GM12878 (cell line): ENCODE measurements at regions not wholly inside any gene's neighbourhood (a gene's known extent, or its start where the extent isn't known, plus 50 kb on each side); places are given as distances from the start of the nearest gene placed in this dataset.

ENCODE experiments used
- ATAC-seq: fragments of 200-7000 bp; cut with Tn5 transposase; 3 replicates; pipeline ENCODE4 v1.9.1; 2020; ENCODE audit warnings: mild to moderate bottlenecking, moderate library complexity
- BruUV-seq: library from RNA; stranded (reverse); fragments of 400-500 nt; replicated peaks from 2 replicates; lab custom pipeline; 2021; lab: Mats Ljungman, UMichigan
- CTCF ChIA-PET: fragments of 300-600 bp; sonication (Branson Sonifier 250); formaldehyde crosslinking; extraction: SDS; loops from one replicate; lab custom pipeline; 2021; ENCODE audit warnings: inconsistent platforms; lab: Yijun Ruan, JAX
- POLR2A ChIA-PET: fragments of 350-600 bp; formaldehyde crosslinking; extraction: SDS; loops from one replicate; lab custom pipeline; 2021; ENCODE audit warnings: inconsistent platforms; lab: Charles Lee
- RAD21 ChIA-PET: fragments of 300-600 bp; sonication (Branson Sonifier 250); formaldehyde crosslinking; loops from one replicate; lab custom pipeline; 2023; ENCODE audit warnings: antibody characterized with exemption; ENCODE audit not compliant: unreplicated experiment; lab: Charles Lee
- SMC1A ChIA-PET: fragments of 300-600 bp; sonication (Branson Sonifier 250); formaldehyde crosslinking; loops from one replicate; lab custom pipeline; 2023; ENCODE audit not compliant: unreplicated experiment, uncharacterized antibody; lab: Charles Lee
- DNase-seq: peaks from one replicate; pipeline ENCODE4 v3.0.0-alpha.2; 2011; ENCODE audit warnings: low read depth, low spot score
- FAIRE-seq: peaks from 3 replicates; lab custom pipeline; 2011; peaks lifted over from hg19 to GRCh38; lab: Jason Lieb, UNC
- H2AFZ ChIP-seq: 2 replicates; pipeline ENCODE4 v1.6.0; 2011; ENCODE audit warnings: low read depth, low read length, control low read depth; ENCODE audit not compliant: control insufficient read depth
- H3K27ac ChIP-seq: 2 replicates; pipeline ENCODE4 v1.5.1; 2011; ENCODE audit warnings: control low read depth; ENCODE audit not compliant: control insufficient read depth, insufficient read depth
- H3K27me3 ChIP-seq, 2 experiments: replicated peaks in 1 of 2; 2 replicates each; pipeline versions ENCODE4 v1.6.0 to v1.6.1; 2011; ENCODE audit warnings: low read length in 1 of 2; ENCODE audit not compliant: control insufficient read depth in 2 of 2, insufficient read depth in 2 of 2
- H3K36me3 ChIP-seq, 2 experiments: 2 replicates each; pipeline ENCODE4 v1.5.1; 2011; ENCODE audit warnings: low read length in 1 of 2; ENCODE audit not compliant: control insufficient read depth in 2 of 2, insufficient read depth in 2 of 2
- H3K4me1 ChIP-seq: 2 replicates; pipeline ENCODE4 v1.6.1; 2011; ENCODE audit warnings: mild to moderate bottlenecking, low read length, moderate library complexity, mixed read lengths; ENCODE audit not compliant: control insufficient read depth, insufficient read depth
- H3K4me2 ChIP-seq: 2 replicates; pipeline ENCODE4 v1.6.0; 2011; ENCODE audit warnings: control low read depth; ENCODE audit not compliant: control insufficient read depth, insufficient read depth
- H3K4me3 ChIP-seq: fragments of 200-600 bp; sonication (generic); 2 replicates; pipeline ENCODE4 v1.5.1; 2016
- H3K79me2 ChIP-seq: 2 replicates; pipeline ENCODE4 v1.6.0; 2011; ENCODE audit warnings: low read length; ENCODE audit not compliant: control insufficient read depth, insufficient read depth
- H3K9ac ChIP-seq: 2 replicates; pipeline ENCODE4 v1.8.0; 2011; ENCODE audit warnings: low read length, control low read depth, mixed read lengths; ENCODE audit not compliant: control insufficient read depth, insufficient read depth
- H3K9me3 ChIP-seq: replicated peaks from 3 replicates; pipeline ENCODE4 v1.5.1; 2011; ENCODE audit warnings: mild to moderate bottlenecking, low read length; ENCODE audit not compliant: control insufficient read depth, insufficient read depth
- H4K20me1 ChIP-seq: 2 replicates; pipeline ENCODE4 v1.6.0; 2011; ENCODE audit not compliant: control insufficient read depth, insufficient read depth
- BMI1 ChIP-seq: fragments of 450-650 bp; IDR thresholded peaks from 2 replicates; pipeline ENCODE4 v1.6.1; 2016; ENCODE audit warnings: mild to moderate bottlenecking, moderate library complexity, borderline replicate concordance
- CBX5 ChIP-seq: sonication (generic); IDR thresholded peaks from 2 replicates; pipeline ENCODE4 v1.6.1; 2016; ENCODE audit warnings: low read depth, moderate library complexity, mild to moderate bottlenecking, inconsistent platforms
- GABPA ChIP-seq: IDR thresholded peaks from 2 replicates; pipeline ENCODE4 v1.6.1; 2014; ENCODE audit warnings: antibody characterized with exemption, low read depth, mild to moderate bottlenecking, inconsistent platforms
- KLF5 ChIP-seq: fragments of 450-650 bp; IDR thresholded peaks from 2 replicates; pipeline ENCODE4 v1.6.1; 2014; ENCODE audit warnings: mild to moderate bottlenecking; ENCODE audit not compliant: partially characterized antibody
- MLLT1 ChIP-seq: fragments of 450-650 bp; IDR thresholded peaks from 2 replicates; pipeline ENCODE4 v1.6.1; 2016; ENCODE audit warnings: mild to moderate bottlenecking
- NFXL1 ChIP-seq: fragments of 450-650 bp; IDR thresholded peaks from 2 replicates; pipeline ENCODE4 v1.6.1; 2017; ENCODE audit warnings: antibody characterized with exemption, mild to moderate bottlenecking, borderline replicate concordance
- NRF1 ChIP-seq: conservative IDR thresholded peaks from 2 replicates; pipeline ENCODE4 v1.6.1; 2011; ENCODE audit warnings: mild to moderate bottlenecking, low read depth, low read length, improper control_type of control experiment
- PAX5 ChIP-seq: IDR thresholded peaks from 2 replicates; pipeline ENCODE4 v1.6.1; 2011; ENCODE audit warnings: low read depth, low read length, borderline replicate concordance
- POLR2A ChIP-seq: IDR thresholded peaks from 2 replicates; pipeline ENCODE4 v1.6.1; 2011; ENCODE audit warnings: low read depth, mild to moderate bottlenecking, low read length
- POLR2AphosphoS2 ChIP-seq: IDR thresholded peaks from 2 replicates; pipeline ENCODE4 v1.6.1; 2011; ENCODE audit warnings: low read depth, mild to moderate bottlenecking, low read length, improper control_type of control experiment, moderate library complexity
- SP1 ChIP-seq: IDR thresholded peaks from one replicate; pipeline ENCODE4 v1.6.1; 2011; ENCODE audit warnings: low read depth, low read length
- SREBF2 ChIP-seq: IDR thresholded peaks from 2 replicates; pipeline ENCODE4 v1.6.1; 2012; ENCODE audit warnings: mild to moderate bottlenecking, low read length
- SRF ChIP-seq, 2 experiments: IDR thresholded peaks; 2 replicates each; pipeline ENCODE4 v1.6.1; 2011; ENCODE audit warnings: low read depth in 2 of 2, low read length in 2 of 2, mild to moderate bottlenecking in 1 of 2, moderate library complexity in 1 of 2
- TAF1 ChIP-seq: IDR thresholded peaks from 2 replicates; pipeline ENCODE4 v1.6.1; 2011; ENCODE audit warnings: mild to moderate bottlenecking, low read depth, low read length, borderline replicate concordance
- TARDBP ChIP-seq: IDR thresholded peaks from 2 replicates; pipeline ENCODE4 v1.6.1; 2016; ENCODE audit warnings: borderline replicate concordance
- USF2 ChIP-seq: IDR thresholded peaks from 2 replicates; pipeline ENCODE4 v1.6.1; 2011; ENCODE audit warnings: low read depth, low read length, improper control_type of control experiment, borderline replicate concordance
- YBX1 ChIP-seq: fragments of 450-650 bp; IDR thresholded peaks from 2 replicates; pipeline ENCODE4 v1.6.1; 2016; ENCODE audit warnings: antibody characterized with exemption
- ZBED1 ChIP-seq: IDR thresholded peaks from 2 replicates; pipeline ENCODE4 v1.6.1; 2016; ENCODE audit warnings: borderline replicate concordance
- ZNF217 ChIP-seq: fragments of 450-650 bp; IDR thresholded peaks from 2 replicates; pipeline ENCODE4 v1.6.1; 2017; ENCODE audit warnings: antibody characterized with exemption, mild to moderate bottlenecking
- WGBS: methylation state at CpG from one replicate; pipeline ENCODE4 v1.1.6; 2016; ENCODE audit warnings: low lambda C conversion rate; ENCODE audit not compliant: insufficient replicate concordance, insufficient coverage; ENCODE audit errors: missing lambda C conversion rate; 5-methylcytosine and 5-hydroxymethylcytosine counted together
- in situ Hi-C: fragments of 300-500 bp; cut with MboI; formaldehyde crosslinking; loops from 9 replicates; pipeline ENCODE4 v1.14.3; 2018; ENCODE audit warnings: mixed read lengths
- intact Hi-C: fragments of 100-400 bp; cut with micrococcal nuclease; formaldehyde crosslinking; loops from one replicate; pipeline ENCODE4 v1.14.2; 2022; ENCODE audit not compliant: unreplicated experiment
- TF ChIP-seq, protein P1 (sequence below): IDR thresholded peaks from 2 replicates; pipeline ENCODE4 v1.6.1; 2011; ENCODE audit warnings: mild to moderate bottlenecking, low read depth, low read length, moderate library complexity; ENCODE audit not compliant: insufficient replicate concordance

DNA sequence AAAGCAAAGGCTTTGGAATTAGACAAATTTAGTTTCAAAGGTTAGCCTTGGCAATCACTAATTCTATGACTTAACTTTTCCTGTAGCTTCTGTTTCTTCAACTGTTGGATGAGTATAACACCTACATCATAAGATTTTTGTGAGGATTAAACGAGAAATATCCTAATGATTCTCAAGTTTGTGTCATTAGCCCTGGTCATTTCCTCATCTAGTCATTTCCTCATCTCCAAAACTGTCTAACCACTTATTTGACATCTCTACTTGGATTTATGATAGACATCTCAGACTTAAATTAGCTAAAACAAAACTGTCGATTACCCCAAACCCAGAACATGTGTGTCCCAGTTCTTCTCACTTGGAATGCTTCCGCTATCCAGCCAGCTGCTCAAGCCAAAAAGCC lies 80.2 kb upstream of the CHODL start:
- Histone ChIP-seq H3K4me1 (no peaks in the 10 kb centered on the region), H2AFZ (no peak overlapping the region), H3K27ac (no peak overlapping the region), H4K20me1 (no peaks in the 10 kb centered on the region)
- intact Hi-C loops: no loop called here
- FAIRE-seq: no peak
- ATAC-seq: no peak
- TF ChIP-seq SP1 (no peak), CBX5 (no peak), NFXL1 (no peak), BMI1 (no peak), TAF1 (no peak), POLR2AphosphoS2 (no peak), KLF5 (no peak), YBX1 (no peak), MLLT1 (no peak), PAX5 (no peak), ZBED1 (no peak), ZNF217 (no peak), TARDBP (no peak), NRF1 (no peak), USF2 (no peak), POLR2A (no peak), GABPA (no peak), SRF (IDR thresholded peaks at IDR 0.05; ENCODE audit: low read depth in 2 of 2, low read length in 2 of 2) (no peak), SREBF2 (no peak)
- TF ChIP-seq, protein P1, sequence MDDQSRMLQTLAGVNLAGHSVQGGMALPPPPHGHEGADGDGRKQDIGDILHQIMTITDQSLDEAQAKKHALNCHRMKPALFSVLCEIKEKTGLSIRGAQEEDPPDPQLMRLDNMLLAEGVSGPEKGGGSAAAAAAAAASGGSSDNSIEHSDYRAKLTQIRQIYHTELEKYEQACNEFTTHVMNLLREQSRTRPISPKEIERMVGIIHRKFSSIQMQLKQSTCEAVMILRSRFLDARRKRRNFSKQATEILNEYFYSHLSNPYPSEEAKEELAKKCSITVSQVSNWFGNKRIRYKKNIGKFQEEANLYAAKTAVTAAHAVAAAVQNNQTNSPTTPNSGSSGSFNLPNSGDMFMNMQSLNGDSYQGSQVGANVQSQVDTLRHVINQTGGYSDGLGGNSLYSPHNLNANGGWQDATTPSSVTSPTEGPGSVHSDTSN: no peak
- TF ChIP-seq, all 136 proteins: peak for 0
- ChIA-PET SMC1A (no interaction called here), RAD21 (no interaction called here), POLR2A (no interaction called here), CTCF (no interaction called here)
- 9% methylated on average over 3 of the region's 3 CpGs for WGBS
- Histone ChIP-seq H3K9ac (no peak overlapping the region), H3K4me3 (no peak overlapping the region), H3K27me3 (no peaks in the 10 kb centered on the region), H3K36me3 (no peaks in the 10 kb centered on the region), H3K4me2 (no peak overlapping the region), H3K9me3 (no peaks in the 10 kb centered on the region), H3K79me2 (no peaks in the 10 kb centered on the region)
- DNase-seq: no peak
- in situ Hi-C loops: no loop called here
- BruUV-seq: no TSS peak
